Loucy (cell line): ENCODE measurements at regions not wholly inside any gene's neighbourhood (a gene's known extent, or its start where the extent isn't known, plus 50 kb on each side); places are given as distances from the start of the nearest gene placed in this dataset.

Experiments
- H2AFZ ChIP-seq: fragments of 200-600 bp; sonication (generic); 2 replicates; pipeline ENCODE4 v1.6.0; 2016; ENCODE audit warnings: antibody characterized with exemption, mild to moderate bottlenecking, low read length, moderate library complexity
- H3F3A ChIP-seq: fragments of 200-600 bp; 2 replicates; pipeline ENCODE4 v1.6.0; 2016; ENCODE audit warnings: antibody characterized with exemption, low read depth, mild to moderate bottlenecking
- H3K27me3 ChIP-seq: fragments of 200-600 bp; sonication (generic); 2 replicates; pipeline ENCODE4 v1.6.1; 2014; ENCODE audit warnings: low read length, mild to moderate bottlenecking; ENCODE audit not compliant: insufficient read depth, poor library complexity, severe bottlenecking
- H3K36me3 ChIP-seq: fragments of 200-600 bp; sonication (generic); 2 replicates; pipeline ENCODE4 v1.6.1; 2016; ENCODE audit warnings: low read length; ENCODE audit not compliant: insufficient read depth
- H3K4me1 ChIP-seq: fragments of 200-600 bp; sonication (generic); 2 replicates; pipeline ENCODE4 v1.5.1; 2014; ENCODE audit warnings: low read length, mild to moderate bottlenecking; ENCODE audit not compliant: insufficient read depth, poor library complexity, severe bottlenecking
- H3K4me2 ChIP-seq: fragments of 200-600 bp; sonication (generic); 2 replicates; pipeline ENCODE4 v1.6.0; 2014; ENCODE audit warnings: antibody characterized with exemption, low read length, low read depth, mild to moderate bottlenecking; ENCODE audit not compliant: poor library complexity, severe bottlenecking
- H3K4me3 ChIP-seq: fragments of 200-600 bp; sonication (generic); 2 replicates; pipeline ENCODE4 v1.5.1; 2014; ENCODE audit warnings: low read length, mild to moderate bottlenecking, mixed read lengths; ENCODE audit not compliant: poor library complexity, severe bottlenecking
- H3K79me2 ChIP-seq: fragments of 200-600 bp; sonication (generic); 2 replicates; pipeline ENCODE4 v1.6.1; 2014; ENCODE audit warnings: low read length; ENCODE audit not compliant: insufficient read depth
- H3K9ac ChIP-seq: fragments of 200-600 bp; sonication (generic); 2 replicates; pipeline ENCODE4 v1.6.0; 2014; ENCODE audit warnings: mild to moderate bottlenecking, low read depth, low read length, moderate library complexity; ENCODE audit not compliant: poor library complexity, severe bottlenecking
- H3K9me2 ChIP-seq: fragments of 200-600 bp; sonication (generic); replicated peaks from 2 replicates; pipeline ENCODE4 v1.6.1; 2016; ENCODE audit warnings: low read depth, low read length, mixed read lengths
- H3K9me3 ChIP-seq: fragments of 200-600 bp; sonication (generic); 2 replicates; pipeline ENCODE4 v1.6.1; 2014; ENCODE audit warnings: mild to moderate bottlenecking, antibody characterized with exemption, low read length, low read depth; ENCODE audit not compliant: insufficient read depth
- H4K20me1 ChIP-seq: fragments of 200-600 bp; sonication (generic); 2 replicates; pipeline ENCODE4 v1.6.0; 2014; ENCODE audit warnings: antibody characterized with exemption, low read length, mild to moderate bottlenecking; ENCODE audit not compliant: insufficient read depth, poor library complexity, severe bottlenecking
- CTCF ChIP-seq: fragments of 200-600 bp; sonication (generic); conservative IDR thresholded peaks from 2 replicates; pipeline ENCODE4 v1.5.1; 2014; ENCODE audit warnings: mild to moderate bottlenecking, antibody characterized with exemption, low read length
- EZH2phosphoT487 ChIP-seq: fragments of 200-600 bp; IDR thresholded peaks from 2 replicates; pipeline ENCODE4 v1.6.1; 2018; ENCODE audit warnings: antibody characterized with exemption, mild to moderate bottlenecking, moderate library complexity, borderline replicate concordance

GRCh38 chr20:60459212-60459611 lies 501.0 kb downstream of the CDH26 start:
- Histone ChIP-seq H3K36me3 (no peaks in the 10 kb centered on the region), H3K4me2 (no peak overlapping the region), H2AFZ (no peak overlapping the region), H3K9ac (no peak overlapping the region), H3K4me1 (peaks cover 44% of the 10 kb centered on the region), H3K4me3 (no peak overlapping the region), H3K79me2 (no peaks in the 10 kb centered on the region), H3K9me2 (no peaks in the 10 kb centered on the region), H4K20me1 (no peaks in the 10 kb centered on the region), H3K9me3 (no peaks in the 10 kb centered on the region), H3K27me3 (no peaks in the 10 kb centered on the region), H3F3A (no peaks in the 10 kb centered on the region)
- TF ChIP-seq CTCF: no peak
- no peak for TF ChIP-seq EZH2phosphoT487

GRCh38 chr20:60461993-60462392 lies 503.8 kb downstream of the CDH26 start:
- H3K9me2 ChIP-seq: no peaks in the 10 kb centered on the region
- no peaks in the 10 kb centered on the region for H3K79me2 ChIP-seq
- peaks cover 18% of the 10 kb centered on the region for H3K4me1 ChIP-seq
- no peaks in the 10 kb centered on the region for H3K9me3 ChIP-seq
- no peak for TF ChIP-seq CTCF
- H4K20me1 ChIP-seq: no peaks in the 10 kb centered on the region
- H2AFZ ChIP-seq: no peak overlapping the region
- H3K27me3 ChIP-seq: no peaks in the 10 kb centered on the region
- no peaks in the 10 kb centered on the region for H3K36me3 ChIP-seq
- no peak overlapping the region for H3K9ac ChIP-seq
- H3K4me3 ChIP-seq: no peak overlapping the region
- H3F3A ChIP-seq: no peaks in the 10 kb centered on the region
- no peak overlapping the region for H3K4me2 ChIP-seq

DNA sequence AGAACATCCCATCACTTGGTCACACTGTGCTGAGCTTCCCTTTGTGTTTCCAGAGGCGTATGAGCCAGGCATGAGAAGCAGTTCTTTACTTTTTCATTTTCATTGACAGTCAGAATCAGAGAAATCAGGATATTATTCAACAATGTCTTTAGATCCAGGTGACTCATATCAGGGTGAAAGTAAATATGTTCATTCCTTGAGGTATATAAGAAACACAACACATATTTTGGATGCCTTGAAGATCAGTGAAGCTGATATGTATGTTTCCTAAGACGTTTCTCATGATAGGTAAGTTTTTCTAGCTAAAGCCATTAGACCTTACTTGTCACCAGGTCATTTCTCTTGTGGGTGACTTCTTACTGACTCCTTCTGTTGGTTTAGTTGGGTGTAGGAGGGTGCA lies 505.6 kb downstream of the CDH26 start:
- Histone ChIP-seq H3K9ac (no peak overlapping the region), H3K4me1 (peaks cover 14% of the 10 kb centered on the region), H2AFZ (no peak overlapping the region), H3F3A (no peaks in the 10 kb centered on the region), H3K27me3 (no peaks in the 10 kb centered on the region), H3K9me3 (no peaks in the 10 kb centered on the region), H3K79me2 (no peaks in the 10 kb centered on the region), H3K36me3 (no peaks in the 10 kb centered on the region), H3K4me3 (no peak overlapping the region), H3K9me2 (no peaks in the 10 kb centered on the region), H4K20me1 (no peaks in the 10 kb centered on the region), H3K4me2 (no peak overlapping the region)
- TF ChIP-seq EZH2phosphoT487 (no peak), CTCF (no peak)
